ENCODE measurements at regions not wholly inside any gene's neighbourhood (a gene's known extent, or its start where the extent isn't known, plus 50 kb on each side); places are given as distances from the start of the nearest gene placed in this dataset.

DNA sequence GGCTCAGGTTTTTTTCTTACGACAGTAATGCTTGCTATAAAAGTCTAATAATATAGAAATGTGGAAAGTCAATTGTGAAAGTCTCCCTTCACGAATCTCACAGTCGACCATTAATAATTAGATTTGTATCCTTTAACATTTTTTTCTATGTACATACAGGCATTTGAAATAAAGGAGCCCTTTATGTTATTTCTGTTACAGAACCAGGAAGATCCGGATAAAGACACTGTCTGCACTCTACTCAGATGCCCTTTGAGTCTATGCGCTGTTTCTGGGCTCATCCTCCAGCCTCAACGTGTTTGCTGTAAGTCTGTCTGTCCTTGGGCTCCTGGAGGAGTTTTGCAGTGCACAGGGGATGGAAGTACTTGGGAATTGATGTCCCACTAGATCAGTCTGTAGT, 212.2 kb upstream of the ATP2B1 start:
- TF ChIP-seq, protein P1, sequence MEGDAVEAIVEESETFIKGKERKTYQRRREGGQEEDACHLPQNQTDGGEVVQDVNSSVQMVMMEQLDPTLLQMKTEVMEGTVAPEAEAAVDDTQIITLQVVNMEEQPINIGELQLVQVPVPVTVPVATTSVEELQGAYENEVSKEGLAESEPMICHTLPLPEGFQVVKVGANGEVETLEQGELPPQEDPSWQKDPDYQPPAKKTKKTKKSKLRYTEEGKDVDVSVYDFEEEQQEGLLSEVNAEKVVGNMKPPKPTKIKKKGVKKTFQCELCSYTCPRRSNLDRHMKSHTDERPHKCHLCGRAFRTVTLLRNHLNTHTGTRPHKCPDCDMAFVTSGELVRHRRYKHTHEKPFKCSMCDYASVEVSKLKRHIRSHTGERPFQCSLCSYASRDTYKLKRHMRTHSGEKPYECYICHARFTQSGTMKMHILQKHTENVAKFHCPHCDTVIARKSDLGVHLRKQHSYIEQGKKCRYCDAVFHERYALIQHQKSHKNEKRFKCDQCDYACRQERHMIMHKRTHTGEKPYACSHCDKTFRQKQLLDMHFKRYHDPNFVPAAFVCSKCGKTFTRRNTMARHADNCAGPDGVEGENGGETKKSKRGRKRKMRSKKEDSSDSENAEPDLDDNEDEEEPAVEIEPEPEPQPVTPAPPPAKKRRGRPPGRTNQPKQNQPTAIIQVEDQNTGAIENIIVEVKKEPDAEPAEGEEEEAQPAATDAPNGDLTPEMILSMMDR (IDR thresholded peaks at IDR 0.05): no peak
- TF ChIP-seq POLR2A (IDR thresholded peaks at IDR 0.05): no peak

Measured in heart left ventricle (tissue), 13 donors.